B cell (primary cell): ENCODE measurements at regions not wholly inside any gene's neighbourhood (a gene's known extent, or its start where the extent isn't known, plus 50 kb on each side); places are given as distances from the start of the nearest gene placed in this dataset.

ENCODE experiments used
- ATAC-seq: fragments of 200-7000 bp; cut with Tn5 transposase; one replicate; pipeline ENCODE4 v1.10.0; 2021; ENCODE audit warnings: low read depth, mild to moderate bottlenecking, moderate number of reproducible peaks, moderate library complexity
- CTCF ChIA-PET: fragments of 350-600 bp; sonication (Branson Sonifier 250); formaldehyde crosslinking; loops from one replicate; lab custom pipeline; 2021; ENCODE audit warnings: antibody characterized with exemption, inconsistent platforms; lab: Charles Lee
- POLR2A ChIA-PET: fragments of 350-600 bp; sonication (Branson Sonifier 250); formaldehyde crosslinking; loops from one replicate; lab custom pipeline; 2021; ENCODE audit warnings: antibody characterized with exemption; lab: Charles Lee
- DNase-seq: peaks from one replicate; pipeline ENCODE4 v3.0.0; 2013
- H2AFZ ChIP-seq: 2 replicates; pipeline ENCODE4 v1.6.1; 2012; ENCODE audit warnings: mild to moderate bottlenecking, low read depth, low read length; ENCODE audit not compliant: insufficient read depth, poor library complexity, severe bottlenecking
- H3K27ac ChIP-seq, 2 donors: 1 replicate in 1 of 2; 2 replicates in 1 of 2; pipeline ENCODE4 v1.5.1; 2012 to 2013; ENCODE audit warnings: low read length in 2 of 2, mild to moderate bottlenecking in 2 of 2, moderate library complexity in 1 of 2
- H3K27me3 ChIP-seq, 4 experiments: fragments of 200-600 bp in 1 of 4; sonication (generic) in 1 of 4; replicated peaks in 1 of 4; 1 replicate in 2 of 4; 2 replicates in 2 of 4; pipeline versions ENCODE4 v1.6.1 to v1.7.0; 2013 to 2016; ENCODE audit warnings: low read length in 3 of 4, mild to moderate bottlenecking in 2 of 4, mixed read lengths in 1 of 4, moderate library complexity in 1 of 4; ENCODE audit not compliant: insufficient read depth in 4 of 4, control insufficient read depth in 3 of 4; ENCODE audit errors: control extremely low read depth in 1 of 4
- H3K36me3 ChIP-seq, 2 experiments: replicated peaks in 1 of 2; 1 replicate in 1 of 2; 2 replicates in 1 of 2; pipeline versions ENCODE4 v1.6.1 to v1.7.1; 2013; ENCODE audit warnings: low read length in 1 of 2; ENCODE audit not compliant: insufficient read depth in 2 of 2, control insufficient read depth in 1 of 2; ENCODE audit errors: control extremely low read depth in 1 of 2, extremely low read depth in 1 of 2
- H3K4me1 ChIP-seq, 2 donors: fragments of 200-600 bp in 1 of 2; sonication (generic) in 1 of 2; 1 replicate in 1 of 2; 2 replicates in 1 of 2; pipeline versions ENCODE4 v1.5.1 to v1.6.1; 2013 to 2017; ENCODE audit warnings: low read length in 2 of 2; ENCODE audit not compliant: control insufficient read depth in 2 of 2, insufficient read depth in 2 of 2
- H3K4me2 ChIP-seq: replicated peaks from 2 replicates; pipeline ENCODE3; 2012; ENCODE audit warnings: mild to moderate bottlenecking, low read depth, low read length; ENCODE audit not compliant: poor library complexity, severe bottlenecking
- H3K4me3 ChIP-seq, 5 experiments: fragments of 200-600 bp in 1 of 5; sonication (generic) in 1 of 5; 1 replicate in 3 of 5; 2 replicates in 2 of 5; pipeline versions ENCODE4 v1.5.1 to v1.7.0; 2011 to 2016; ENCODE audit warnings: low read length in 4 of 5, mild to moderate bottlenecking in 4 of 5, low read depth in 2 of 5, control low read depth in 1 of 5, moderate library complexity in 1 of 5; ENCODE audit not compliant: insufficient read depth in 1 of 5; ENCODE audit errors: control extremely low read depth in 1 of 5, extremely low read depth in 1 of 5
- H3K79me2 ChIP-seq: fragments of 200-600 bp; sonication (generic); one replicate; pipeline ENCODE4 v1.6.0; 2016; ENCODE audit warnings: low read length; ENCODE audit not compliant: control insufficient read depth, insufficient read depth
- H3K9ac ChIP-seq: fragments of 200-600 bp; sonication (generic); 2 replicates; pipeline ENCODE4 v1.6.1; 2017; ENCODE audit warnings: mild to moderate bottlenecking, low read length, moderate library complexity
- H3K9me3 ChIP-seq, 3 donors: one replicate each; pipeline versions ENCODE4 v1.6.1 to v1.7.1; 2013; ENCODE audit warnings: low read length in 2 of 3; ENCODE audit not compliant: control insufficient read depth in 2 of 3, insufficient read depth in 1 of 3; ENCODE audit errors: control extremely low read depth in 1 of 3
- H4K20me1 ChIP-seq: 2 replicates; pipeline ENCODE4 v1.6.0; 2012; ENCODE audit warnings: mild to moderate bottlenecking, low read length; ENCODE audit not compliant: insufficient read depth, control insufficient read depth, poor library complexity, severe bottlenecking
- H3K27ac Mint-ChIP-seq: one replicate; pipeline ENCODE4 v1.8.0; 2021; ENCODE audit warnings: mixed read lengths
- H3K27me3 Mint-ChIP-seq: one replicate; pipeline ENCODE4 v1.8.0; 2021; ENCODE audit warnings: mixed read lengths
- H3K4me1 Mint-ChIP-seq: one replicate; pipeline ENCODE4 v1.8.0; 2021; ENCODE audit warnings: mixed read lengths
- H3K4me3 Mint-ChIP-seq: one replicate; pipeline ENCODE4 v1.8.0; 2021; ENCODE audit warnings: mixed read lengths
- H3K9me3 Mint-ChIP-seq: one replicate; pipeline ENCODE4 v1.8.0; 2022; ENCODE audit warnings: mixed read lengths; ENCODE audit not compliant: insufficient read depth
- EZH2 ChIP-seq: IDR thresholded peaks from 2 replicates; pipeline ENCODE4 v1.6.1; 2012; ENCODE audit warnings: borderline replicate concordance, low read depth, mild to moderate bottlenecking, moderate library complexity, low read length; ENCODE audit not compliant: insufficient read depth, poor library complexity, severe bottlenecking
- WGBS: methylation state at CpG from one replicate; pipeline ENCODE4 v1.1.5; 2013; ENCODE audit warnings: missing lambda C conversion rate; ENCODE audit not compliant: insufficient coverage; 5-methylcytosine and 5-hydroxymethylcytosine counted together
- intact Hi-C: fragments of 100-400 bp; cut with micrococcal nuclease; formaldehyde crosslinking; loops from one replicate; pipeline ENCODE4 v1.10.0; 2022
- TF ChIP-seq, protein P1 (sequence below): fragments of 200-600 bp; IDR thresholded peaks from one replicate; pipeline ENCODE4 v1.8.0; 2022; ENCODE audit warnings: antibody characterized with exemption, mild to moderate bottlenecking

DNA sequence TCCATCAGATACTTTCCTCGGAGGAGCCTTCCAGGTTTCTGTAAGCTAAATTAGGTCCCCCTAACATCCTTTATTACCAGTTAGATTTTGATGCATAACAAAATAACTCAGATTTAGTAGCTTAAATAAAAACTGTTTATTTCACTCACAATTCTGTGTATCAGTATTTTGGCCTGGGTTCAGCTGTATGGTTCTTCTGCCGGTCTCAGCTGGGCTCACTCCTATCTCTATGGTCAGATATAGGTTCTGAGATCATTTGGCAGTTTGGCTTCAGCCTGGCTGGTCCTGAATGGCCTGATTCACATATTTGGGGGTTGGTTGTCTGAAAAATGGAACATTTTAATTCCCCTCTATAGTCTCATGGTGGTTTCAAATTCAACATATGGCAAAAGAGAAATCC, 1125.3 kb downstream of the TBL1XR1 start:
- ATAC-seq (no peak), DNase-seq (no peak)
- H3K36me3 ChIP-seq, result no peaks in the 10 kb centered on the region
- no peak overlapping the region for H3K27ac Mint-ChIP-seq
- WGBS, result no CpG with 5 or more reads among the region's 2 CpGs
- H3K4me1 Mint-ChIP-seq, result no peaks in the 10 kb centered on the region
- H3K4me3 Mint-ChIP-seq, result no peak overlapping the region
- H4K20me1 ChIP-seq, result no peaks in the 10 kb centered on the region
- H2AFZ ChIP-seq, result no peak overlapping the region
- no peaks in the 10 kb centered on the region for H3K27me3 Mint-ChIP-seq
- no peaks in the 10 kb centered on the region for H3K4me1 ChIP-seq
- no peak overlapping the region for H3K4me3 ChIP-seq
- H3K27ac ChIP-seq, result no peak overlapping the region
- intact Hi-C loops, result no loop called here
- no peak overlapping the region for H3K9ac ChIP-seq
- H3K9me3 ChIP-seq, result peaks cover 0 to 8% (median 1%) of the 10 kb centered on the region in 3 donors
- TF ChIP-seq EZH2, result no peak
- TF ChIP-seq, protein P1, sequence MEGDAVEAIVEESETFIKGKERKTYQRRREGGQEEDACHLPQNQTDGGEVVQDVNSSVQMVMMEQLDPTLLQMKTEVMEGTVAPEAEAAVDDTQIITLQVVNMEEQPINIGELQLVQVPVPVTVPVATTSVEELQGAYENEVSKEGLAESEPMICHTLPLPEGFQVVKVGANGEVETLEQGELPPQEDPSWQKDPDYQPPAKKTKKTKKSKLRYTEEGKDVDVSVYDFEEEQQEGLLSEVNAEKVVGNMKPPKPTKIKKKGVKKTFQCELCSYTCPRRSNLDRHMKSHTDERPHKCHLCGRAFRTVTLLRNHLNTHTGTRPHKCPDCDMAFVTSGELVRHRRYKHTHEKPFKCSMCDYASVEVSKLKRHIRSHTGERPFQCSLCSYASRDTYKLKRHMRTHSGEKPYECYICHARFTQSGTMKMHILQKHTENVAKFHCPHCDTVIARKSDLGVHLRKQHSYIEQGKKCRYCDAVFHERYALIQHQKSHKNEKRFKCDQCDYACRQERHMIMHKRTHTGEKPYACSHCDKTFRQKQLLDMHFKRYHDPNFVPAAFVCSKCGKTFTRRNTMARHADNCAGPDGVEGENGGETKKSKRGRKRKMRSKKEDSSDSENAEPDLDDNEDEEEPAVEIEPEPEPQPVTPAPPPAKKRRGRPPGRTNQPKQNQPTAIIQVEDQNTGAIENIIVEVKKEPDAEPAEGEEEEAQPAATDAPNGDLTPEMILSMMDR, result no peak
- no peak overlapping the region for H3K4me2 ChIP-seq
- ChIA-PET POLR2A (no interaction called here), CTCF (no interaction called here)
- no peaks in the 10 kb centered on the region for H3K9me3 Mint-ChIP-seq
- H3K79me2 ChIP-seq, result no peaks in the 10 kb centered on the region
- no peaks in the 10 kb centered on the region for H3K27me3 ChIP-seq

DNA sequence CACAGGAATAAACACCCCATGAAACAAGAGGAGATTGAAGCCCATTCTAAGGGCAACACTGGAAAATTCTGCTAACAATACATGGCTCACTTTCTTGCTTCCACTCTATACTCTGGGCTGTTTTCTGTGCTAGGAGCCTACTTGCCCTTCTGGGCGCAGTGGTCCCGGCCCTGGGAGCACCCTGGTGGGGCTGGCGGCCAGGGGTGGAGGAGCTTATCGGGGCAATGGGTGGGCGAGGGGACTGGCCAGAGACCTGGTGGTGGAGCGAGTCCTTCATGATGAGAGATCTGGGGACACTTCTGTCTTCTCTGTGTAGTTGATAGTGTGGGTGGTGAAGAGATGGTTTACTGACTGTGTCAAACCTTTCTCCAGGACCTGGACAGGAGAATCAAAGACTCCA, 1128.5 kb downstream of the TBL1XR1 start:
- H3K4me3 ChIP-seq, result no peak overlapping the region
- H2AFZ ChIP-seq, result no peak overlapping the region
- H3K79me2 ChIP-seq, result no peaks in the 10 kb centered on the region
- no peaks in the 10 kb centered on the region for H3K27me3 ChIP-seq
- WGBS, result 91% methylated on average over 6 of the region's 6 CpGs
- H3K4me1 ChIP-seq, result no peaks in the 10 kb centered on the region
- Mint-ChIP-seq H3K27ac (no peak overlapping the region), H3K27me3 (no peaks in the 10 kb centered on the region), H3K9me3 (no peaks in the 10 kb centered on the region), H3K4me3 (no peak overlapping the region), H3K4me1 (no peaks in the 10 kb centered on the region)
- CTCF ChIA-PET, result no interaction called here
- POLR2A ChIA-PET, result no interaction called here
- TF ChIP-seq EZH2, result no peak
- TF ChIP-seq, protein P1, result no peak
- no peak overlapping the region for H3K9ac ChIP-seq
- peaks cover 0 to 8% (median 1%) of the 10 kb centered on the region in 3 donors for H3K9me3 ChIP-seq
- H3K4me2 ChIP-seq, result no peak overlapping the region
- ATAC-seq (no peak), DNase-seq (no peak)
- H4K20me1 ChIP-seq, result no peaks in the 10 kb centered on the region
- no peaks in the 10 kb centered on the region for H3K36me3 ChIP-seq
- intact Hi-C loops, result no loop called here
- no peak overlapping the region for H3K27ac ChIP-seq
